ENCODE measurements at regions not wholly inside any gene's neighbourhood (a gene's known extent, or its start where the extent isn't known, plus 50 kb on each side); places are given as distances from the start of the nearest gene placed in this dataset.

DNA sequence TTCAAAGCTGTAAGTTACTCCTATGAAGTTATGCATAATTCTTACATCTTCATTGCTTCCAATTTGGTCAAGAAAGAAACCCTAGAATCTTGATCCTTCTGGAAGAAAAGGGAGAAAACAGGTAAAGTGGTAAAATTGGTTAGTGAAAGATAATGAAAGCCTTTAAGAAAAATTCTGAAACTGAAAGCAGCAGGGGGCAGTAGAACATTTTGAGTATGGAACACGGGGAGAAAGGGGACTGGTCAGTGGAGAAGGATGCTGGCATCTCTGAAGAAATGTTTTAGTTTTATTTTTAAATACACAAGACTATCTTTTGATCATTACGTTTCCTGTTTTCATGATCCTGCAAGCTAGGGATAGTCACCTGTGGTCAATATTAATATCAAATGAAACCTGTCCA, 54.3 kb downstream of the SLIT2 start:
- TF ChIP-seq, protein P1, sequence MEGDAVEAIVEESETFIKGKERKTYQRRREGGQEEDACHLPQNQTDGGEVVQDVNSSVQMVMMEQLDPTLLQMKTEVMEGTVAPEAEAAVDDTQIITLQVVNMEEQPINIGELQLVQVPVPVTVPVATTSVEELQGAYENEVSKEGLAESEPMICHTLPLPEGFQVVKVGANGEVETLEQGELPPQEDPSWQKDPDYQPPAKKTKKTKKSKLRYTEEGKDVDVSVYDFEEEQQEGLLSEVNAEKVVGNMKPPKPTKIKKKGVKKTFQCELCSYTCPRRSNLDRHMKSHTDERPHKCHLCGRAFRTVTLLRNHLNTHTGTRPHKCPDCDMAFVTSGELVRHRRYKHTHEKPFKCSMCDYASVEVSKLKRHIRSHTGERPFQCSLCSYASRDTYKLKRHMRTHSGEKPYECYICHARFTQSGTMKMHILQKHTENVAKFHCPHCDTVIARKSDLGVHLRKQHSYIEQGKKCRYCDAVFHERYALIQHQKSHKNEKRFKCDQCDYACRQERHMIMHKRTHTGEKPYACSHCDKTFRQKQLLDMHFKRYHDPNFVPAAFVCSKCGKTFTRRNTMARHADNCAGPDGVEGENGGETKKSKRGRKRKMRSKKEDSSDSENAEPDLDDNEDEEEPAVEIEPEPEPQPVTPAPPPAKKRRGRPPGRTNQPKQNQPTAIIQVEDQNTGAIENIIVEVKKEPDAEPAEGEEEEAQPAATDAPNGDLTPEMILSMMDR (IDR thresholded peaks at IDR 0.05; ENCODE audit: borderline replicate concordance, extremely low read depth, low read length, poor library complexity, severe bottlenecking): peak; percentile 12
- TF ChIP-seq EZH2 (IDR thresholded peaks at IDR 0.05; ENCODE audit: borderline replicate concordance, low read depth, low read length, severe bottlenecking): no peak

All from DND-41 (cell line).